ENCODE measurements at regions not wholly inside any gene's neighbourhood (a gene's known extent, or its start where the extent isn't known, plus 50 kb on each side); places are given as distances from the start of the nearest gene placed in this dataset.

- ATAC-seq (ENCODE audit: low read depth in 2 of 2) (no peak), DNase-seq (no peak)
- Mint-ChIP-seq H3K27ac (no peak overlapping the region), H3K9me3 (peaks cover 0 to 11% (median 3%) of the 10 kb centered on the region in 7 donors), H3K27me3 (no peaks in the 10 kb centered on the region), H3K4me1 (no peaks in the 10 kb centered on the region), H3K4me3 (no peak overlapping the region), H3K36me3 (no peaks in the 10 kb centered on the region)
- H3K4me1 ChIP-seq (ENCODE audit: control insufficient read depth, insufficient read depth, low read length, poor library complexity, severe bottlenecking): no peaks in the 10 kb centered on the region
- no peaks in the 10 kb centered on the region for H3K9me3 ChIP-seq (ENCODE audit: control insufficient read depth in 2 of 2, low read length in 2 of 2)
- no peak overlapping the region for H3K27ac ChIP-seq (ENCODE audit: insufficient read depth, low read length, poor library complexity, severe bottlenecking)
- no peak overlapping the region for H3K4me3 ChIP-seq (ENCODE audit: low read depth, low read length)
- H3K36me3 ChIP-seq (ENCODE audit: control insufficient read depth, insufficient read depth, low read length): no peaks in the 10 kb centered on the region
- no peaks in the 10 kb centered on the region for H3K27me3 ChIP-seq (ENCODE audit: control insufficient read depth, insufficient read depth, low read length)
Measured at GRCh38 chr5:125969814-125970171, 453.4 kb upstream of the GRAMD2B start.

- DNase-seq (no peak), ATAC-seq (ENCODE audit: low read depth in 2 of 2) (no peak)
- Histone ChIP-seq H3K9me3 (ENCODE audit: control insufficient read depth in 2 of 2, low read length in 2 of 2) (no peaks in the 10 kb centered on the region), H3K27me3 (ENCODE audit: control insufficient read depth, insufficient read depth, low read length) (no peaks in the 10 kb centered on the region), H3K36me3 (ENCODE audit: control insufficient read depth, insufficient read depth, low read length) (no peaks in the 10 kb centered on the region), H3K27ac (ENCODE audit: insufficient read depth, low read length, poor library complexity, severe bottlenecking) (no peak overlapping the region), H3K4me1 (ENCODE audit: control insufficient read depth, insufficient read depth, low read length, poor library complexity, severe bottlenecking) (no peaks in the 10 kb centered on the region), H3K4me3 (ENCODE audit: low read depth, low read length) (no peak overlapping the region)
- H3K27ac Mint-ChIP-seq: no peak overlapping the region
- no peaks in the 10 kb centered on the region for H3K27me3 Mint-ChIP-seq
- H3K4me1 Mint-ChIP-seq: no peaks in the 10 kb centered on the region
- H3K9me3 Mint-ChIP-seq: peaks cover 0 to 11% (median 3%) of the 10 kb centered on the region in 7 donors
- no peaks in the 10 kb centered on the region for H3K36me3 Mint-ChIP-seq
- H3K4me3 Mint-ChIP-seq: no peak overlapping the region
Measured at GRCh38 chr5:125970631-125971307, 452.4 kb upstream of the GRAMD2B start.

DNA sequence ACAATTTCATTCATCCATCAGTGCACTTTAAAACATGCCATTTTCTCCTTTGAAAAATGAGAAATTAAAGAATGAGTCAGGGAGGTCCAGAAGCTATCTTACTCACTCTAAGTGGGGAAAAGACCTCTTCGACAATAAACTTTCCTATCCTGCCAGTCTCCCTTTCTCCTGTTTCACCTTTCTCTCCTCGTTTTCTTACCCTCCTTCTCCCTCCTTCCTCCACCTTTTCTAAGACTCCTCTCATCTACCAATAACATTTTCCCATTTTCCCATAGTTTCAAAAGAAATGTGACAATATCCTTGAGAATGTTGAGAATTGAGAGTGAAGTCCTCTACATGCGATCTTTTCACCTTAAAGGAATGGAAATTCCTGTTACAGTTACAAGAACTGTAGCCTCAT is 450.5 kb upstream of the GRAMD2B start:
- Mint-ChIP-seq H3K4me3 (no peak overlapping the region), H3K4me1 (no peaks in the 10 kb centered on the region), H3K27ac (no peak overlapping the region), H3K9me3 (peaks cover 0 to 14% (median 3%) of the 10 kb centered on the region in 7 donors), H3K36me3 (no peaks in the 10 kb centered on the region), H3K27me3 (no peaks in the 10 kb centered on the region)
- Histone ChIP-seq H3K4me3 (ENCODE audit: low read depth, low read length) (no peak overlapping the region), H3K36me3 (ENCODE audit: control insufficient read depth, insufficient read depth, low read length) (no peaks in the 10 kb centered on the region), H3K27ac (ENCODE audit: insufficient read depth, low read length, poor library complexity, severe bottlenecking) (no peak overlapping the region), H3K4me1 (ENCODE audit: control insufficient read depth, insufficient read depth, low read length, poor library complexity, severe bottlenecking) (no peaks in the 10 kb centered on the region), H3K27me3 (ENCODE audit: control insufficient read depth, insufficient read depth, low read length) (no peaks in the 10 kb centered on the region), H3K9me3 (ENCODE audit: control insufficient read depth in 2 of 2, low read length in 2 of 2) (no peaks in the 10 kb centered on the region)
- DNase-seq (no peak), ATAC-seq (ENCODE audit: low read depth in 2 of 2) (no peak)

- no peak overlapping the region for H3K4me3 Mint-ChIP-seq
- Histone ChIP-seq H3K4me3 (ENCODE audit: low read depth, low read length) (no peak overlapping the region), H3K27me3 (ENCODE audit: control insufficient read depth, insufficient read depth, low read length) (no peaks in the 10 kb centered on the region), H3K27ac (ENCODE audit: insufficient read depth, low read length, poor library complexity, severe bottlenecking) (no peak overlapping the region), H3K9me3 (ENCODE audit: control insufficient read depth in 2 of 2, low read length in 2 of 2) (no peaks in the 10 kb centered on the region), H3K36me3 (ENCODE audit: control insufficient read depth, insufficient read depth, low read length) (no peaks in the 10 kb centered on the region), H3K4me1 (ENCODE audit: control insufficient read depth, insufficient read depth, low read length, poor library complexity, severe bottlenecking) (no peaks in the 10 kb centered on the region)
- H3K9me3 Mint-ChIP-seq: peaks cover 0 to 16% (median 3%) of the 10 kb centered on the region in 7 donors
- ATAC-seq (ENCODE audit: low read depth in 2 of 2): no peak
- H3K36me3 Mint-ChIP-seq: no peaks in the 10 kb centered on the region
- no peak overlapping the region for H3K27ac Mint-ChIP-seq
- H3K27me3 Mint-ChIP-seq: no peaks in the 10 kb centered on the region
- no peaks in the 10 kb centered on the region for H3K4me1 Mint-ChIP-seq
- DNase-seq: no peak
Measured at GRCh38 chr5:125974679-125975078, 448.5 kb upstream of the GRAMD2B start.

DNA sequence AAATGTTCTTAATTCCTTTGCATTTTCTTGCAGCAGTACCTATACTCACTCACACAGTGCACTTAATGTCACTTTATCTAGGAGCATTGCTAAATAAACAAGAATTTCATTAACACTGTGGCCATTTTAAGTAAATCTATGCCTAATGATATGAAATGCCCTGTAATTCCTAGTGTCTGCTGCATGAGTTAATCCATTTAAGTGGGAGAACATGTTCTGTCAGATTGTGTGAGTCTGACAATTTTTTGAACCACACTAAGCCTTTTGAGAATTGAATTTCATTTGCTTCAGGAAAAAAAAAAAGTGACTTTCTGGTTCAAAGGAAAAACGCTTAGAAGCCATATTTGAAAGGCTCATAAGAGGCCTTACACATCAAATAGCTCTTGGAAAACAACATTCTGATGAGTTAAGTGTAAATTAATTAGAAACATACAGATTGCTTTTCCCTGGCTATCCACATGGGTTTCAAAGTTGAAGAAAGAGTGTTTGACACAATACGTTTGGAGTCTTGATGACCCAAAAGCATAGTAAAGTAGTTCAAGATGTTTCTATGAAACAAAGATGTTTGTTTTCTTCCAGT is 446.7 kb upstream of the GRAMD2B start:
- H3K27me3 ChIP-seq (ENCODE audit: control insufficient read depth, insufficient read depth, low read length): no peaks in the 10 kb centered on the region
- H3K4me3 Mint-ChIP-seq: no peak overlapping the region
- H3K4me3 ChIP-seq (ENCODE audit: low read depth, low read length): no peak overlapping the region
- H3K4me1 ChIP-seq (ENCODE audit: control insufficient read depth, insufficient read depth, low read length, poor library complexity, severe bottlenecking): no peaks in the 10 kb centered on the region
- H3K36me3 Mint-ChIP-seq: no peaks in the 10 kb centered on the region
- no peaks in the 10 kb centered on the region for H3K9me3 ChIP-seq (ENCODE audit: control insufficient read depth in 2 of 2, low read length in 2 of 2)
- H3K27ac ChIP-seq (ENCODE audit: insufficient read depth, low read length, poor library complexity, severe bottlenecking): no peak overlapping the region
- no peaks in the 10 kb centered on the region for H3K36me3 ChIP-seq (ENCODE audit: control insufficient read depth, insufficient read depth, low read length)
- DNase-seq (no peak), ATAC-seq (ENCODE audit: low read depth in 2 of 2) (no peak)
- no peaks in the 10 kb centered on the region for H3K4me1 Mint-ChIP-seq
- no peaks in the 10 kb centered on the region for H3K27me3 Mint-ChIP-seq
- H3K9me3 Mint-ChIP-seq: peaks cover 0 to 16% (median 3%) of the 10 kb centered on the region in 7 donors
- H3K27ac Mint-ChIP-seq: no peak overlapping the region

DNA sequence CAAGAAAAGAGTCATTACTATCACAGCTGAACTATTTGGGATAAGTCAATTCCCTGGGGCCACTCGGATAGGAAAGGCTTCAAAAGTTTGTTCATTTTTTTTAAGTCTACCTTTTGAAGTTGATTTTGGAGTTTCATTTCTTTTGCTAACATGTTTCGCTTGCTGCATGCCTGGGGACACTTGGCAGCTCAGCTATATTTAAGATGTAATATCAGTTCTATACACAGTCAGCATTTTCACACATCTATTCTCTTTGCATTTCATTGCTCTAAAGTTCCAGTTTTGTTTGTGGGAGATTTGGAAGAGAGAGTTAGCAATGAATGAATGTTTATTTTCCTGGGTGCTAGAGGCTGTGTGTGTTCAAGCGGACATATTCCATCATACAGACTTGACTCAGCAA is 445.2 kb upstream of the GRAMD2B start:
- Mint-ChIP-seq H3K4me3 (no peak overlapping the region), H3K27ac (no peak overlapping the region), H3K9me3 (peaks cover 0 to 13% (median 2%) of the 10 kb centered on the region in 7 donors), H3K27me3 (no peaks in the 10 kb centered on the region), H3K36me3 (no peaks in the 10 kb centered on the region), H3K4me1 (no peaks in the 10 kb centered on the region)
- H3K36me3 ChIP-seq (ENCODE audit: control insufficient read depth, insufficient read depth, low read length): no peaks in the 10 kb centered on the region
- no peaks in the 10 kb centered on the region for H3K9me3 ChIP-seq (ENCODE audit: control insufficient read depth in 2 of 2, low read length in 2 of 2)
- no peak for ATAC-seq (ENCODE audit: low read depth in 2 of 2)
- no peaks in the 10 kb centered on the region for H3K4me1 ChIP-seq (ENCODE audit: control insufficient read depth, insufficient read depth, low read length, poor library complexity, severe bottlenecking)
- H3K27ac ChIP-seq (ENCODE audit: insufficient read depth, low read length, poor library complexity, severe bottlenecking): no peak overlapping the region
- no peak overlapping the region for H3K4me3 ChIP-seq (ENCODE audit: low read depth, low read length)
- no peak for DNase-seq
- no peaks in the 10 kb centered on the region for H3K27me3 ChIP-seq (ENCODE audit: control insufficient read depth, insufficient read depth, low read length)

DNA sequence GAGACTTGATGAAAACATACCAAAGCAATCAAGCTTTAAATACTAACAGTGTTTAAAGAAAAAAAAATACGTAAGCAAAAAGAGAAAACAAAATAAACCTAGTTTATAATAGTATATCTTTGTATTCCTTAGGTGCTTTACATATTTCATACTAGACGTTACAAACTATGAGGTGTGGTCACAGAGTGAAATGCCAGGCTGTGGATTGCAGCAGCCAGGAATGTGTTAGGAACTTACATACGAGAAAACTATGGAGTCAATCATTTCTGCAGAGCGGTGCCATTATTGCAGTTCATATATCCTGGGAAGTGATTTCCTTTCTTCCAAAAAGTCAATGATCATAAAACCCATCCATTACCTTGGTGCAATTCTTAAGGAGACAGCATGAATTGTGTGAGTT is 443.6 kb upstream of the GRAMD2B start:
- Histone ChIP-seq H3K27ac (ENCODE audit: insufficient read depth, low read length, poor library complexity, severe bottlenecking) (no peak overlapping the region), H3K9me3 (ENCODE audit: control insufficient read depth in 2 of 2, low read length in 2 of 2) (no peaks in the 10 kb centered on the region), H3K27me3 (ENCODE audit: control insufficient read depth, insufficient read depth, low read length) (no peaks in the 10 kb centered on the region), H3K4me1 (ENCODE audit: control insufficient read depth, insufficient read depth, low read length, poor library complexity, severe bottlenecking) (no peaks in the 10 kb centered on the region), H3K4me3 (ENCODE audit: low read depth, low read length) (no peak overlapping the region), H3K36me3 (ENCODE audit: control insufficient read depth, insufficient read depth, low read length) (no peaks in the 10 kb centered on the region)
- no peak overlapping the region for H3K27ac Mint-ChIP-seq
- no peaks in the 10 kb centered on the region for H3K36me3 Mint-ChIP-seq
- H3K4me1 Mint-ChIP-seq: no peaks in the 10 kb centered on the region
- ATAC-seq (ENCODE audit: low read depth in 2 of 2): no peak
- no peak for DNase-seq
- H3K4me3 Mint-ChIP-seq: no peak overlapping the region
- H3K27me3 Mint-ChIP-seq: no peaks in the 10 kb centered on the region
- H3K9me3 Mint-ChIP-seq: peaks cover 0 to 14% (median 2%) of the 10 kb centered on the region in 7 donors

DNA sequence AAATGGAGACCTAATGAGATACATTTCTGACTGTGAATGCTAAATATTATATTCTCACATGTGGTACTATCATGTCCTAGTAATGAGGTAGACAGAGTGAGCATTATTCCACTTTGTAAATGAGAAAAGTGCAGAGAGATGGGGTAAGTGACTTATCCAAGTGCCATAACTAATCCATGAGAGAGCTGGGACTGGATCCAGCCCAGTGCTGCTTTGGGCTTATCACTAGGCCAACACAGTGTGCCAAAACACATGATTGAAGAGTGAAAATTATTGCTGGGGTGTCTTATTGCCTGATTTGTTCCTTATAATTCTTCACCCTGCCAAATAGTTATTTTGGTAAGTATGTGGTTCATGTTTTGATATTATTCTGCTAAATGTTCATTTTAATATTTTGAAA is 442.2 kb upstream of the GRAMD2B start:
- H3K36me3 Mint-ChIP-seq: no peaks in the 10 kb centered on the region
- Histone ChIP-seq H3K4me3 (ENCODE audit: low read depth, low read length) (no peak overlapping the region), H3K4me1 (ENCODE audit: control insufficient read depth, insufficient read depth, low read length, poor library complexity, severe bottlenecking) (no peaks in the 10 kb centered on the region), H3K36me3 (ENCODE audit: control insufficient read depth, insufficient read depth, low read length) (no peaks in the 10 kb centered on the region), H3K27me3 (ENCODE audit: control insufficient read depth, insufficient read depth, low read length) (no peaks in the 10 kb centered on the region), H3K27ac (ENCODE audit: insufficient read depth, low read length, poor library complexity, severe bottlenecking) (no peak overlapping the region), H3K9me3 (ENCODE audit: control insufficient read depth in 2 of 2, low read length in 2 of 2) (no peaks in the 10 kb centered on the region)
- H3K9me3 Mint-ChIP-seq: peaks cover 0 to 17% (median 1%) of the 10 kb centered on the region in 7 donors
- DNase-seq (no peak), ATAC-seq (ENCODE audit: low read depth in 2 of 2) (no peak)
- H3K27me3 Mint-ChIP-seq: no peaks in the 10 kb centered on the region
- no peak overlapping the region for H3K27ac Mint-ChIP-seq
- no peaks in the 10 kb centered on the region for H3K4me1 Mint-ChIP-seq
- H3K4me3 Mint-ChIP-seq: no peak overlapping the region
